Neural progenitor cell (in vitro differentiated cells): ENCODE measurements at regions not wholly inside any gene's neighbourhood (a gene's known extent, or its start where the extent isn't known, plus 50 kb on each side); places are given as distances from the start of the nearest gene placed in this dataset.

Experiments used
- DNase-seq: peaks from one replicate; pipeline ENCODE4 v3.0.0-alpha.2; 2016; ENCODE audit warnings: low spot score
- H2AFZ ChIP-seq: fragments of 200-600 bp; sonication (generic); replicated peaks from 2 replicates; pipeline ENCODE4 v1.6.1; 2016; ENCODE audit warnings: antibody characterized with exemption
- H3F3A ChIP-seq: fragments of 200-600 bp; sonication (generic); 2 replicates; pipeline ENCODE4 v1.6.1; 2016; ENCODE audit warnings: antibody characterized with exemption, low read depth
- H3K27ac ChIP-seq: fragments of 200-600 bp; sonication (generic); 2 replicates; pipeline ENCODE4 v1.5.1; 2016; ENCODE audit warnings: mild to moderate bottlenecking
- H3K27me3 ChIP-seq: fragments of 200-600 bp; sonication (generic); 2 replicates; pipeline ENCODE4 v1.6.1; 2016; ENCODE audit warnings: mild to moderate bottlenecking, moderate library complexity
- H3K36me3 ChIP-seq: fragments of 200-600 bp; sonication (generic); 2 replicates; pipeline ENCODE4 v1.5.1; 2016
- H3K4me1 ChIP-seq: fragments of 200-600 bp; sonication (generic); 2 replicates; pipeline ENCODE4 v1.6.1; 2016; ENCODE audit warnings: mixed run types
- H3K4me2 ChIP-seq: fragments of 200-600 bp; sonication (generic); 2 replicates; pipeline ENCODE4 v1.6.1; 2016
- H3K4me3 ChIP-seq: fragments of 200-600 bp; sonication (generic); 2 replicates; pipeline ENCODE4 v1.5.1; 2016
- H3K79me2 ChIP-seq: fragments of 200-600 bp; sonication (generic); 2 replicates; pipeline ENCODE4 v1.6.1; 2016; ENCODE audit warnings: low read depth
- H3K9ac ChIP-seq: fragments of 200-600 bp; sonication (generic); 2 replicates; pipeline ENCODE4 v1.6.1; 2016
- H3K9me3 ChIP-seq: fragments of 200-600 bp; sonication (generic); 2 replicates; pipeline ENCODE4 v1.5.1; 2016; ENCODE audit warnings: low read depth
- H4K20me1 ChIP-seq: fragments of 200-600 bp; sonication (generic); 2 replicates; pipeline ENCODE4 v1.6.1; 2016; ENCODE audit warnings: low read depth
- H3K27ac Mint-ChIP-seq: 3 replicates; pipeline ENCODE4 v1.8.0; 2021; ENCODE audit warnings: mixed read lengths
- H3K27me3 Mint-ChIP-seq: 2 replicates; pipeline ENCODE4 v1.8.0; 2022; ENCODE audit warnings: low read depth, mild to moderate bottlenecking, inconsistent platforms, moderate library complexity, mixed read lengths; ENCODE audit not compliant: insufficient read depth
- H3K36me3 Mint-ChIP-seq: 3 replicates; pipeline ENCODE4 v1.8.0; 2021; ENCODE audit warnings: mixed read lengths
- H3K4me1 Mint-ChIP-seq: 3 replicates; pipeline ENCODE4 v1.8.0; 2021; ENCODE audit warnings: mixed read lengths
- H3K4me3 Mint-ChIP-seq: 3 replicates; pipeline ENCODE4 v1.8.0; 2021; ENCODE audit warnings: mild to moderate bottlenecking, moderate library complexity, mixed read lengths
- H3K9me3 Mint-ChIP-seq: 3 replicates; pipeline ENCODE4 v1.8.0; 2020; ENCODE audit warnings: mixed read lengths
- EZH2 ChIP-seq: fragments of 200-600 bp; sonication (generic); IDR thresholded peaks from 2 replicates; pipeline ENCODE4 v1.6.1; 2017; ENCODE audit warnings: antibody characterized with exemption, mild to moderate bottlenecking, moderate library complexity
- EZH2phosphoT487 ChIP-seq: fragments of 200-600 bp; sonication (generic); IDR thresholded peaks from 2 replicates; pipeline ENCODE4 v1.6.1; 2017; ENCODE audit warnings: antibody characterized with exemption
- TF ChIP-seq, protein P1 (sequence below): fragments of 200-600 bp; sonication (generic); IDR thresholded peaks from 2 replicates; pipeline ENCODE4 v1.5.1; 2017; ENCODE audit warnings: antibody characterized with exemption, mild to moderate bottlenecking

- Histone ChIP-seq H3K9ac (no peak overlapping the region), H3K27ac (no peak overlapping the region), H3K4me2 (no peak overlapping the region), H3K36me3 (no peaks in the 10 kb centered on the region), H3K4me1 (no peaks in the 10 kb centered on the region), H2AFZ (no peak overlapping the region), H3K9me3 (no peaks in the 10 kb centered on the region), H3F3A (no peaks in the 10 kb centered on the region), H3K79me2 (no peaks in the 10 kb centered on the region), H3K27me3 (no peaks in the 10 kb centered on the region), H3K4me3 (no peak overlapping the region), H4K20me1 (no peaks in the 10 kb centered on the region)
- Mint-ChIP-seq H3K4me3 (no peak overlapping the region), H3K27me3 (no peaks in the 10 kb centered on the region), H3K9me3 (no peaks in the 10 kb centered on the region), H3K4me1 (peaks cover 20% of the 10 kb centered on the region), H3K27ac (peak overlapping the region; percentile 68), H3K36me3 (no peaks in the 10 kb centered on the region)
- TF ChIP-seq EZH2phosphoT487, result no peak
- TF ChIP-seq EZH2, result no peak
- TF ChIP-seq, protein P1, sequence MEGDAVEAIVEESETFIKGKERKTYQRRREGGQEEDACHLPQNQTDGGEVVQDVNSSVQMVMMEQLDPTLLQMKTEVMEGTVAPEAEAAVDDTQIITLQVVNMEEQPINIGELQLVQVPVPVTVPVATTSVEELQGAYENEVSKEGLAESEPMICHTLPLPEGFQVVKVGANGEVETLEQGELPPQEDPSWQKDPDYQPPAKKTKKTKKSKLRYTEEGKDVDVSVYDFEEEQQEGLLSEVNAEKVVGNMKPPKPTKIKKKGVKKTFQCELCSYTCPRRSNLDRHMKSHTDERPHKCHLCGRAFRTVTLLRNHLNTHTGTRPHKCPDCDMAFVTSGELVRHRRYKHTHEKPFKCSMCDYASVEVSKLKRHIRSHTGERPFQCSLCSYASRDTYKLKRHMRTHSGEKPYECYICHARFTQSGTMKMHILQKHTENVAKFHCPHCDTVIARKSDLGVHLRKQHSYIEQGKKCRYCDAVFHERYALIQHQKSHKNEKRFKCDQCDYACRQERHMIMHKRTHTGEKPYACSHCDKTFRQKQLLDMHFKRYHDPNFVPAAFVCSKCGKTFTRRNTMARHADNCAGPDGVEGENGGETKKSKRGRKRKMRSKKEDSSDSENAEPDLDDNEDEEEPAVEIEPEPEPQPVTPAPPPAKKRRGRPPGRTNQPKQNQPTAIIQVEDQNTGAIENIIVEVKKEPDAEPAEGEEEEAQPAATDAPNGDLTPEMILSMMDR, result no peak
- DNase-seq, result no peak
Observed at GRCh38 chr10:78205457-78206016, 171.9 kb downstream of the RPS24 start.

DNA sequence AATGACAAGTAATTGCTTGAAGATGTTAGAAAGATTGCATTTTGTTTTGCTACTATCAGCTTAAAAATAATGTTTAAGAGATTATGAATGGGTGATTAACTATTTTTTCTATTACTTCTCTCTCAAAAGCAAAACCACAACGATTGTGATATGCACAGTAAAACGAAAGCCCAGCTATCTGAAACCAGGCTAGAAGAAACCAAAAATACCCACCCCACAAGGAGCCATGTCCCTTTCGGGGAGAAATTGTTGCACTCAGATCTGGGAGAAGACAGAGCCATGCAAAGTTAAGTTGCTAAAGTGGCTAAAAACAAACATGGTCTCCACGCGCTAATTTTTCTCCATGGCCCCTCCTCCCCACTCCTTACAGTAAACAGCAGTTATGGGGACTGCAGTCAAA is 173.6 kb downstream of the RPS24 start:
- H3K9me3 Mint-ChIP-seq, result no peaks in the 10 kb centered on the region
- Histone ChIP-seq H3K4me1 (peaks cover 2% of the 10 kb centered on the region), H3K79me2 (no peaks in the 10 kb centered on the region), H3K9ac (no peak overlapping the region), H3K4me3 (no peak overlapping the region), H4K20me1 (no peaks in the 10 kb centered on the region), H3K27me3 (no peaks in the 10 kb centered on the region), H3K4me2 (no peak overlapping the region), H2AFZ (no peak overlapping the region), H3F3A (no peaks in the 10 kb centered on the region), H3K36me3 (no peaks in the 10 kb centered on the region), H3K27ac (no peak overlapping the region), H3K9me3 (no peaks in the 10 kb centered on the region)
- TF ChIP-seq, protein P1, result no peak
- TF ChIP-seq EZH2 (no peak), EZH2phosphoT487 (no peak)
- peaks cover 24% of the 10 kb centered on the region for H3K4me1 Mint-ChIP-seq
- DNase-seq, result no peak
- no peak overlapping the region for H3K27ac Mint-ChIP-seq
- no peaks in the 10 kb centered on the region for H3K36me3 Mint-ChIP-seq
- no peaks in the 10 kb centered on the region for H3K27me3 Mint-ChIP-seq
- no peak overlapping the region for H3K4me3 Mint-ChIP-seq

DNA sequence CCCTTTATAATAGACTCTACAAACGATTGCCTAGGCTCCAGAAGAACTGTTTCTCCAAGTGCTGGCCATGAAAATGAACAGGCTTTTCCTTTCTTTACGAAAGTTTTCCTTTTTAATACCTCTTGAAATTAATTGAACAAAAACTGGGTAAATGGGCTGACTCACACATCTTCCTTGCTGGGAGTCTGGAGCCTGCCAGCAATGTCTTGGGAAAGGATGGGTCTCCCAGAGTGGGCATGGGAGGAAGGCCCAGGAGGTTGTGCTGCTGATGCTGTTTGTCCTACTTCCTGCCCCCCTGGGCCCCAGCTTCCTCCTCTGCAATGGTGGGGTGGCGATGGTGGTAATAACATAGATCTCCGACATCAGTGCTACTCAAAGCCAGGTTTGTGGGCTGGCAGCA is 174.1 kb downstream of the RPS24 start:
- Histone ChIP-seq H3K79me2 (no peaks in the 10 kb centered on the region), H2AFZ (no peak overlapping the region)
- no peaks in the 10 kb centered on the region for H3K27me3 Mint-ChIP-seq

More for the DNA sequence above, 174.1 kb downstream of the RPS24 start:
- H4K20me1 ChIP-seq, result no peaks in the 10 kb centered on the region
- Mint-ChIP-seq H3K36me3 (no peaks in the 10 kb centered on the region), H3K27ac (no peak overlapping the region), H3K9me3 (no peaks in the 10 kb centered on the region), H3K4me3 (no peak overlapping the region), H3K4me1 (peaks cover 28% of the 10 kb centered on the region)
- H3K4me1 ChIP-seq, result peaks cover 4% of the 10 kb centered on the region
- TF ChIP-seq EZH2phosphoT487 (no peak), EZH2 (no peak)
- TF ChIP-seq, protein P1, result no peak
- H3K9ac ChIP-seq, result no peak overlapping the region
- no peaks in the 10 kb centered on the region for H3K36me3 ChIP-seq
- no peaks in the 10 kb centered on the region for H3F3A ChIP-seq
- no peaks in the 10 kb centered on the region for H3K27me3 ChIP-seq
- DNase-seq, result no peak
- H3K4me3 ChIP-seq, result no peak overlapping the region
- no peaks in the 10 kb centered on the region for H3K9me3 ChIP-seq
- no peak overlapping the region for H3K27ac ChIP-seq
- no peak overlapping the region for H3K4me2 ChIP-seq
